Upper lobe of left lung (tissue), 4 donors: ENCODE measurements at regions not wholly inside any gene's neighbourhood (a gene's known extent, or its start where the extent isn't known, plus 50 kb on each side); places are given as distances from the start of the nearest gene placed in this dataset.

Source experiments
- CTCF ChIP-seq, 6 experiments: fragments of 450-650 bp in 4 of 6; fragments of 200-600 bp in 2 of 6; sonication (generic) in 2 of 6; IDR thresholded peaks; one replicate each; pipeline ENCODE4 v1.5.1; 2016 to 2019; ENCODE audit warnings: antibody characterized with exemption in 6 of 6
- POLR2A ChIP-seq, 4 donors: fragments of 450-650 bp; IDR thresholded peaks; one replicate each; pipeline ENCODE4 v1.5.1; 2016 to 2017; ENCODE audit warnings: antibody characterized with exemption in 4 of 4, mild to moderate bottlenecking in 2 of 4
- POLR2AphosphoS5 ChIP-seq, 2 donors: sonication (generic); formaldehyde crosslinking; IDR thresholded peaks; one replicate each; pipeline ENCODE4 v1.5.1; 2017; ENCODE audit warnings: antibody characterized with exemption in 2 of 2

- TF ChIP-seq POLR2AphosphoS5 (IDR thresholded peaks at IDR 0.05) (no peak), CTCF (IDR thresholded peaks at IDR 0.05) (no peak), POLR2A (IDR thresholded peaks at IDR 0.05) (no peak)
These were observed 721.1 kb downstream of the EFNB2 start for GRCh38 chr13:105814219-105814901.
